ENCODE measurements at regions not wholly inside any gene's neighbourhood (a gene's known extent, or its start where the extent isn't known, plus 50 kb on each side); places are given as distances from the start of the nearest gene placed in this dataset.

- H2BK20ac ChIP-seq (ENCODE audit: low read depth, low read length), result no peak overlapping the region
- no peak overlapping the region for H2AK5ac ChIP-seq (ENCODE audit: low read depth, low read length)
- DNase-seq (no peak), ATAC-seq (ENCODE audit: low read depth) (no peak)
- no peaks in the 10 kb centered on the region for H3K36me3 ChIP-seq (ENCODE audit: control insufficient read depth, insufficient read depth, low read length)
- H3K27ac ChIP-seq (ENCODE audit: insufficient read depth, low read length), result no peak overlapping the region
- H3K4me1 ChIP-seq (ENCODE audit: control insufficient read depth, insufficient read depth, low read length), result no peaks in the 10 kb centered on the region
- no peak overlapping the region for H2AFZ ChIP-seq (replicated peaks; ENCODE audit: low read length, poor library complexity)
- H4K91ac ChIP-seq (ENCODE audit: insufficient read depth, low read depth, low read length), result no peak overlapping the region
- BruUV-seq (replicated peaks), result no TSS peak
- no peaks in the 10 kb centered on the region for H3K79me1 ChIP-seq (ENCODE audit: low read depth in 1 of 2, low read length in 2 of 2)
- ChIA-PET CTCF (no interaction called here), POLR2A (ENCODE audit: unreplicated experiment) (no interaction called here)
- no peak overlapping the region for H3K4me2 ChIP-seq (ENCODE audit: low read depth, low read length)
- H3K9me3 ChIP-seq (ENCODE audit: control insufficient read depth, insufficient read depth, low read length), result no peaks in the 10 kb centered on the region
- no peak for TF ChIP-seq MXI1 (IDR thresholded peaks at IDR 0.05; ENCODE audit: borderline replicate concordance, low read depth, low read length)
- TF ChIP-seq FOS (IDR thresholded peaks at IDR 0.05; ENCODE audit: low read depth, low read length), result no peak
- TF ChIP-seq RCOR1 (IDR thresholded peaks at IDR 0.05; ENCODE audit: insufficient replicate concordance, low read length), result no peak
- TF ChIP-seq MAZ (IDR thresholded peaks at IDR 0.05; ENCODE audit: borderline replicate concordance, low read depth, low read length), result no peak
- TF ChIP-seq CHD1 (IDR thresholded peaks at IDR 0.05; ENCODE audit: low read depth, low read length), result no peak
- TF ChIP-seq MAFK (IDR thresholded peaks at IDR 0.05; ENCODE audit: low read depth, low read length), result no peak
- TF ChIP-seq ELK1 (IDR thresholded peaks at IDR 0.05; ENCODE audit: borderline replicate concordance, low read depth, low read length), result no peak
- no peak for TF ChIP-seq RAD21 (IDR thresholded peaks at IDR 0.05; ENCODE audit: low read length)
- TF ChIP-seq NFE2L2 (IDR thresholded peaks at IDR 0.05; ENCODE audit: low read depth, low read length), result no peak
- no peak for TF ChIP-seq RFX5 (IDR thresholded peaks at IDR 0.05; ENCODE audit: low read depth, low read length)
- no peak for TF ChIP-seq USF2 (IDR thresholded peaks at IDR 0.05; ENCODE audit: low read depth, low read length)
- no peak for TF ChIP-seq POLR2A (IDR thresholded peaks at IDR 0.05; ENCODE audit: low read depth, low read length)
- no peak for TF ChIP-seq SMC3 (IDR thresholded peaks at IDR 0.05; ENCODE audit: low read depth, low read length)
- no peak for TF ChIP-seq CTCF (conservative IDR thresholded peaks at IDR 0.05; ENCODE audit: low read depth, low read length)
- TF ChIP-seq BHLHE40 (IDR thresholded peaks at IDR 0.05; ENCODE audit: low read depth, low read length), result no peak
- no peak for TF ChIP-seq CEBPB (IDR thresholded peaks at IDR 0.05; ENCODE audit: low read depth, low read length)
- dilution Hi-C loops (cut with HindIII; ENCODE audit: low sequenced_read_pairs, unreplicated experiment), result no loop called here
- no peak overlapping the region for H3K18ac ChIP-seq (ENCODE audit: low read depth, low read length)
- no peaks in the 10 kb centered on the region for H3K9me1 ChIP-seq (ENCODE audit: insufficient read depth, low read length)
- H2BK120ac ChIP-seq (ENCODE audit: low read depth, low read length), result no peak overlapping the region
- H4K20me1 ChIP-seq (ENCODE audit: insufficient read depth, low read length), result no peaks in the 10 kb centered on the region
- H4K8ac ChIP-seq (ENCODE audit: low read depth in 2 of 2, low read length in 2 of 2), result no peak overlapping the region
- no peak overlapping the region for H3K4me3 ChIP-seq (ENCODE audit: insufficient read depth, low read depth, low read length)
- no peak overlapping the region for H2BK5ac ChIP-seq (ENCODE audit: low read depth, low read length, poor library complexity, severe bottlenecking)
- H2BK15ac ChIP-seq (ENCODE audit: low read depth, low read length), result no peak overlapping the region
- no peak overlapping the region for H3K56ac ChIP-seq (ENCODE audit: extremely low read depth, insufficient read depth, low read length)
- no peak overlapping the region for H3K4ac ChIP-seq (ENCODE audit: low read depth, low read length)
- no peak overlapping the region for H3K14ac ChIP-seq (replicated peaks; ENCODE audit: low read depth, low read length)
- no peak overlapping the region for H3K9ac ChIP-seq (ENCODE audit: low read depth, low read length)
- in situ Hi-C loops (cut with MboI; ENCODE audit: low sequenced_read_pairs), result no loop called here
- intact Hi-C loops (cut with micrococcal nuclease), result no loop called here
- WGBS, 2 experiments (ENCODE audit: extremely low coverage in 2 of 2, insufficient read length in 1 of 2), result no CpG with 5 or more reads among the region's 2 CpGs
- no peak overlapping the region for H4K5ac ChIP-seq (ENCODE audit: low read depth, low read length)
- H3K23ac ChIP-seq (ENCODE audit: low read depth, low read length), result no peak overlapping the region
- no peak overlapping the region for H2AK9ac ChIP-seq (replicated peaks; ENCODE audit: low read depth, low read length, poor library complexity)
- no peaks in the 10 kb centered on the region for H3K27me3 ChIP-seq (ENCODE audit: control insufficient read depth, insufficient read depth, low read length)
Measured at GRCh38 chr4:23174179-23174578, 481.4 kb downstream of the GBA3 start.
